Esophagus squamous epithelium (tissue), 5 donors: ENCODE measurements at regions not wholly inside any gene's neighbourhood (a gene's known extent, or its start where the extent isn't known, plus 50 kb on each side); places are given as distances from the start of the nearest gene placed in this dataset.

Source experiments
- DNase-seq: peaks from one replicate; lab custom pipeline; 2025; lab: John Stamatoyannopoulos, UW
- H3K27ac ChIP-seq, 4 donors: fragments of 200-600 bp; sonication (generic); one replicate each; pipeline ENCODE4 v1.5.1; 2016 to 2019; ENCODE audit warnings: mild to moderate bottlenecking in 1 of 4
- H3K27me3 ChIP-seq, 4 donors: fragments of 200-600 bp; sonication (generic); 1 replicate in 3 of 4; 2 replicates in 1 of 4; pipeline versions ENCODE4 v1.5.1 to v1.6.0; 2017 to 2021; ENCODE audit warnings: antibody characterized with exemption in 1 of 4
- H3K36me3 ChIP-seq, 3 donors: fragments of 200-600 bp; sonication (generic); one replicate each; pipeline ENCODE4 v1.5.1; 2016 to 2019
- H3K4me1 ChIP-seq, 3 donors: fragments of 200-600 bp; sonication (generic); one replicate each; pipeline ENCODE4 v1.5.1; 2017 to 2019
- H3K4me3 ChIP-seq, 4 donors: fragments of 200-600 bp; sonication (generic); 1 replicate in 3 of 4; 2 replicates in 1 of 4; pipeline ENCODE4 v1.5.1; 2016 to 2019; ENCODE audit warnings: mild to moderate bottlenecking in 2 of 4, moderate library complexity in 1 of 4
- H3K9me3 ChIP-seq, 3 donors: fragments of 200-600 bp; sonication (generic); one replicate each; pipeline ENCODE4 v1.5.1; 2016 to 2019
- POLR2A ChIP-seq, 4 donors: fragments of 450-650 bp; IDR thresholded peaks; one replicate each; pipeline ENCODE4 v1.6.1; 2017; ENCODE audit warnings: antibody characterized with exemption in 4 of 4, mild to moderate bottlenecking in 4 of 4, moderate library complexity in 3 of 4
- WGBS, 2 donors: methylation state at CpG; one replicate each; pipeline ENCODE4 v1.1.5; 2018; 5-methylcytosine and 5-hydroxymethylcytosine counted together
- intact Hi-C: fragments of 100-400 bp; cut with DNase I; formaldehyde crosslinking; loops from one replicate; pipeline ENCODE4 v1.15.0; 2022
- TF ChIP-seq, protein P1 (sequence below), 6 experiments: fragments of 450-650 bp in 4 of 6; fragments of 200-600 bp in 2 of 6; sonication (generic) in 2 of 6; IDR thresholded peaks; one replicate each; pipeline ENCODE4 v1.5.1; 2016 to 2019; ENCODE audit warnings: antibody characterized with exemption in 6 of 6, mild to moderate bottlenecking in 4 of 6, moderate library complexity in 4 of 6
- donor health status: DM: yes; HTN: yes; CAD: no.

DNA sequence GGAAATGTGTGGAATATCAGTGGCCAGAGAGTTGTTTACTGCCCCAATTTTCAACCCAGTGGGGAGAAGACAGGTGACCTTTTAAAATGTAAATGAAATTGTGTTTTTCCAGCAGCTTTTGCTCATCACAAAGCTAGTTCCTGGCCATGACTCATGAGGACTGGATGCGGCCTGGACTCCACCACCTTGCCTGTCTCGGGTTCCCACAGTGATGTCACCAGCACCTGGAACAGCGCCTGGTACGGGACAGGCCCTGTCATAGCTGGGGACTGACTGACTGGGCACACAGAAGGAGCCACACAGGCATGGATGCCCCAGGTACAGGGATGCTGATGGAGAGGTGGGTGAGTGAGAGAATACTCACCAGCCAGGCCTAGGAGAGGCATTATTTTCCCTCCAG lies 277.1 kb downstream of the AJAP1 start:
- no peaks in the 10 kb centered on the region for H3K4me1 ChIP-seq
- no peaks in the 10 kb centered on the region for H3K9me3 ChIP-seq
- 30 to 63% methylated on average over 2 to 4 of the region's 4 CpGs for WGBS, 2 donors
- no peak overlapping the region for H3K27ac ChIP-seq
- TF ChIP-seq POLR2A (IDR thresholded peaks at IDR 0.05), result no peak
- TF ChIP-seq, protein P1, sequence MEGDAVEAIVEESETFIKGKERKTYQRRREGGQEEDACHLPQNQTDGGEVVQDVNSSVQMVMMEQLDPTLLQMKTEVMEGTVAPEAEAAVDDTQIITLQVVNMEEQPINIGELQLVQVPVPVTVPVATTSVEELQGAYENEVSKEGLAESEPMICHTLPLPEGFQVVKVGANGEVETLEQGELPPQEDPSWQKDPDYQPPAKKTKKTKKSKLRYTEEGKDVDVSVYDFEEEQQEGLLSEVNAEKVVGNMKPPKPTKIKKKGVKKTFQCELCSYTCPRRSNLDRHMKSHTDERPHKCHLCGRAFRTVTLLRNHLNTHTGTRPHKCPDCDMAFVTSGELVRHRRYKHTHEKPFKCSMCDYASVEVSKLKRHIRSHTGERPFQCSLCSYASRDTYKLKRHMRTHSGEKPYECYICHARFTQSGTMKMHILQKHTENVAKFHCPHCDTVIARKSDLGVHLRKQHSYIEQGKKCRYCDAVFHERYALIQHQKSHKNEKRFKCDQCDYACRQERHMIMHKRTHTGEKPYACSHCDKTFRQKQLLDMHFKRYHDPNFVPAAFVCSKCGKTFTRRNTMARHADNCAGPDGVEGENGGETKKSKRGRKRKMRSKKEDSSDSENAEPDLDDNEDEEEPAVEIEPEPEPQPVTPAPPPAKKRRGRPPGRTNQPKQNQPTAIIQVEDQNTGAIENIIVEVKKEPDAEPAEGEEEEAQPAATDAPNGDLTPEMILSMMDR (IDR thresholded peaks at IDR 0.05), result no peak
- no peak for DNase-seq
- intact Hi-C loops, result no loop called here
- no peaks in the 10 kb centered on the region for H3K36me3 ChIP-seq
- no peak overlapping the region for H3K4me3 ChIP-seq
- peaks cover 0 to 24% (median 0%) of the 10 kb centered on the region in 4 donors for H3K27me3 ChIP-seq

DNA sequence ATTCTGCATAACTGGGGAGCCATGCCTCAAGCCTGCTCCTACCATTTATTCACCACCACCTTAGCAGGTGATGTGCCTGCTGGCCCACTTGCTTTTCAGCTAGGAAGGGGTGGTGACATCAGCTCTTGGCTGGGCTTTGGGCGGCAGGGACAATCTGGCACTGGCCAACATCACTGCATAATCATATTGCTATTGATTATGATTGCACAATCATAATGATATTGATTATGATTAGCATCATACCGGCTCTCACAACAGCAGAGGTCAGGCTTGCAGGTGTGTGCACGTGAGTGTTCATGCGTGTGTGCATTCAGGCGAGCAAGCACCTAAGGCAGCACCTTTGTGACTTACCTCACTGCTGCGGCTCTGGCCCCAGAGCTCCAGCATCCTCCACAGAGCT lies 273.8 kb downstream of the AJAP1 start:
- no peaks in the 10 kb centered on the region for H3K36me3 ChIP-seq
- 75 to 100% methylated on average over 1 to 2 of the region's 6 CpGs for WGBS, 2 donors
- H3K4me3 ChIP-seq, result no peak overlapping the region
- H3K9me3 ChIP-seq, result no peaks in the 10 kb centered on the region
- no peak overlapping the region for H3K27ac ChIP-seq
- TF ChIP-seq, protein P1 (IDR thresholded peaks at IDR 0.05), result no peak
- no peak for TF ChIP-seq POLR2A (IDR thresholded peaks at IDR 0.05)
- no peak for DNase-seq
- intact Hi-C loops, result no loop called here
- H3K27me3 ChIP-seq, result peaks cover 0 to 24% (median 0%) of the 10 kb centered on the region in 4 donors
- H3K4me1 ChIP-seq, result no peaks in the 10 kb centered on the region

DNA sequence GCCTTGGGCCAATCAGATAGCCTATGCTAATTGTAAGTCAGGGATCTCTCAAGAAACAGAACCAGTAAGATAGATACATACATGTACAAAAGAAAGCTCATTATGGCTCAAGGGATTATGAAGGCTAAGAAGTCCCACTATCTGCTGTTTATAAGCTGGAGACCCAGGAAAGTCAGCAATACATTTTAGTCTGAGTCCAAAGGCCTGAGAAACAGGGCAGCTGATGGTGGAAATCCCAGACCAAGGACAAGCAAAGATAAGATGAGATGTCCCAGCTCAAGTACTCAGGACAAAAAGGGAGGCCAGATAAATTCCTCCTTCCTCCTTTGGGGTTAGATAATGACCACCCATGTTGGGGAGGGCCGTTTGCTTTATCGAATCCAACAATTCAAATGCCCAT lies 269.9 kb downstream of the AJAP1 start:
- Histone ChIP-seq H3K4me1 (no peaks in the 10 kb centered on the region), H3K27me3 (peaks cover 0 to 16% (median 0%) of the 10 kb centered on the region in 4 donors), H3K9me3 (peaks cover 0 to 13% (median 0%) of the 10 kb centered on the region in 3 donors), H3K27ac (no peak overlapping the region), H3K4me3 (no peak overlapping the region), H3K36me3 (no peaks in the 10 kb centered on the region)
- DNase-seq, result no peak
- TF ChIP-seq POLR2A (IDR thresholded peaks at IDR 0.05), result no peak
- TF ChIP-seq, protein P1 (IDR thresholded peaks at IDR 0.05), result no peak
- intact Hi-C loops, result no loop called here
- 71 to 75% methylated on average over 2 of the region's 2 CpGs for WGBS, 2 donors

DNA sequence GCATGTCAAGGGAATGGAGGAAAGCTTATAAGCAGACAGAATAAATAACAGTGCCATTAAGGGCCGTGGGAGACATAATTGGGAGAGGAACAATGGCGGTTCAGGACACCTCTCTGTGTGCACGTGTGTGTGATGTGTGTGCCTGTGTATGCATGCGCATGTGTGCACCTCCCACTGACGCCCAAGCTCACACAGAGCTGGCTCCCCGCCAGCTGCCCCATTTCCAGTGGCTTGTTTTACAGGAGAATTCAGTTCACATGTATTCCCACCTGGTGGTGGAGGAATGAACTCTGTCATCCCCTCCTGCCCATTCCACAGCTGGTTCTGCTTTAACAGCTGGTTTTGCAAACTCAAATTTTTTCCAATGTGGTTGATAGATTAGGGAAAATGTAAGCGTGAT lies 262.2 kb downstream of the AJAP1 start:
- Histone ChIP-seq H3K4me1 (no peaks in the 10 kb centered on the region), H3K9me3 (peaks cover 0 to 14% (median 0%) of the 10 kb centered on the region in 3 donors), H3K27me3 (peaks cover 0 to 8% (median 0%) of the 10 kb centered on the region in 4 donors), H3K4me3 (no peak overlapping the region), H3K36me3 (no peaks in the 10 kb centered on the region), H3K27ac (no peak overlapping the region)
- no peak for TF ChIP-seq POLR2A (IDR thresholded peaks at IDR 0.05)
- TF ChIP-seq, protein P1 (IDR thresholded peaks at IDR 0.05), result no peak
- intact Hi-C loops, result no loop called here
- DNase-seq, result no peak
- WGBS, 2 donors, result 68 to 75% methylated on average over 1 to 7 of the region's 7 CpGs

DNA sequence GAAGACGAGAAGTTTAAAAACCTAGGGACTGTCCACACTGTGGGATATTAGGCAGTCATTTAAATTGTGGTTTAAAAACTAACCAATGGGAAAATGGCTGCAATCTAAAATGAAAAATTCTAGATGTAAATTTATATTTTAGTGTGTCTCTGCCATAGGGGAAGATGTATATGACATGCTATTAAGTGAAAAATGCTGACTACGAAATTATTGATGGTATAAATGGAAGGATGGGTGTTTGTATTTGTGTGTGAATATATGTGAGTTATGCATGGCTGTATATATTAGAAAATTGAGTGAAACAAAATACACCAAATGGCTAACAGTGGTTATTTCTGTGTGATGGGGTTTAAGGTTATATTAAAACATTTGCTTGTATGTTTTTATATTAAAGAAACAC lies 260.7 kb downstream of the AJAP1 start:
- TF ChIP-seq POLR2A (IDR thresholded peaks at IDR 0.05), result no peak
- TF ChIP-seq, protein P1 (IDR thresholded peaks at IDR 0.05), result no peak
- no peaks in the 10 kb centered on the region for H3K36me3 ChIP-seq
- no peaks in the 10 kb centered on the region for H3K4me1 ChIP-seq
- WGBS, 2 donors, result 53 to 82% methylated on average over 2 of the region's 2 CpGs
- H3K27me3 ChIP-seq, result peaks cover 0 to 8% (median 0%) of the 10 kb centered on the region in 4 donors
- no peak for DNase-seq
- H3K27ac ChIP-seq, result no peak overlapping the region
- intact Hi-C loops, result no loop called here
- peaks cover 0 to 8% (median 0%) of the 10 kb centered on the region in 3 donors for H3K9me3 ChIP-seq
- H3K4me3 ChIP-seq, result no peak overlapping the region
